ENCODE measurements at regions not wholly inside any gene's neighbourhood (a gene's known extent, or its start where the extent isn't known, plus 50 kb on each side); places are given as distances from the start of the nearest gene placed in this dataset.

GRCh38 chr6:55642366-55642765 lies 63.4 kb upstream of the HMGCLL1 start:
- DNase-seq (ENCODE audit: low spot score) = no peak

- DNase-seq (ENCODE audit: low spot score) = peak; percentile 32
These were observed 57.6 kb upstream of the HMGCLL1 start for GRCh38 chr6:55636406-55637102.

- no peak for DNase-seq (ENCODE audit: low spot score)
These were observed 54.5 kb upstream of the HMGCLL1 start for GRCh38 chr6:55633471-55633870.

GRCh38 chr6:55632953-55633352 lies 54.0 kb upstream of the HMGCLL1 start:
- DNase-seq (ENCODE audit: low spot score) = no peak
